ENCODE measurements at regions not wholly inside any gene's neighbourhood (a gene's known extent, or its start where the extent isn't known, plus 50 kb on each side); places are given as distances from the start of the nearest gene placed in this dataset.

- TF ChIP-seq ZNF623 (tag by site-specific recombination; IDR thresholded peaks at IDR 0.05) (no peak), EGR2 (tag by site-specific recombination; IDR thresholded peaks at IDR 0.05; ENCODE audit: low read depth) (no peak), ZNF571 (tag by site-specific recombination; IDR thresholded peaks at IDR 0.05) (no peak), ZNF223 (tag by site-specific recombination; IDR thresholded peaks at IDR 0.05) (no peak), ZNF660 (tag by site-specific recombination; IDR thresholded peaks at IDR 0.05) (no peak), ZNF530 (tag by site-specific recombination; IDR thresholded peaks at IDR 0.05; ENCODE audit: low read depth) (no peak), ZBTB11 (tag by site-specific recombination; conservative IDR thresholded peaks at IDR 0.05; ENCODE audit: low read depth) (no peak), ZNF549 (tag by site-specific recombination; IDR thresholded peaks at IDR 0.05) (no peak)
- TF ChIP-seq, protein P1, sequence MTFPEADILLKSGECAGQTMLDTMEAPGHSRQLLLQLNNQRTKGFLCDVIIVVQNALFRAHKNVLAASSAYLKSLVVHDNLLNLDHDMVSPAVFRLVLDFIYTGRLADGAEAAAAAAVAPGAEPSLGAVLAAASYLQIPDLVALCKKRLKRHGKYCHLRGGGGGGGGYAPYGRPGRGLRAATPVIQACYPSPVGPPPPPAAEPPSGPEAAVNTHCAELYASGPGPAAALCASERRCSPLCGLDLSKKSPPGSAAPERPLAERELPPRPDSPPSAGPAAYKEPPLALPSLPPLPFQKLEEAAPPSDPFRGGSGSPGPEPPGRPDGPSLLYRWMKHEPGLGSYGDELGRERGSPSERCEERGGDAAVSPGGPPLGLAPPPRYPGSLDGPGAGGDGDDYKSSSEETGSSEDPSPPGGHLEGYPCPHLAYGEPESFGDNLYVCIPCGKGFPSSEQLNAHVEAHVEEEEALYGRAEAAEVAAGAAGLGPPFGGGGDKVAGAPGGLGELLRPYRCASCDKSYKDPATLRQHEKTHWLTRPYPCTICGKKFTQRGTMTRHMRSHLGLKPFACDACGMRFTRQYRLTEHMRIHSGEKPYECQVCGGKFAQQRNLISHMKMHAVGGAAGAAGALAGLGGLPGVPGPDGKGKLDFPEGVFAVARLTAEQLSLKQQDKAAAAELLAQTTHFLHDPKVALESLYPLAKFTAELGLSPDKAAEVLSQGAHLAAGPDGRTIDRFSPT (tag by site-specific recombination; IDR thresholded peaks at IDR 0.05): no peak
- TF ChIP-seq, protein P2, sequence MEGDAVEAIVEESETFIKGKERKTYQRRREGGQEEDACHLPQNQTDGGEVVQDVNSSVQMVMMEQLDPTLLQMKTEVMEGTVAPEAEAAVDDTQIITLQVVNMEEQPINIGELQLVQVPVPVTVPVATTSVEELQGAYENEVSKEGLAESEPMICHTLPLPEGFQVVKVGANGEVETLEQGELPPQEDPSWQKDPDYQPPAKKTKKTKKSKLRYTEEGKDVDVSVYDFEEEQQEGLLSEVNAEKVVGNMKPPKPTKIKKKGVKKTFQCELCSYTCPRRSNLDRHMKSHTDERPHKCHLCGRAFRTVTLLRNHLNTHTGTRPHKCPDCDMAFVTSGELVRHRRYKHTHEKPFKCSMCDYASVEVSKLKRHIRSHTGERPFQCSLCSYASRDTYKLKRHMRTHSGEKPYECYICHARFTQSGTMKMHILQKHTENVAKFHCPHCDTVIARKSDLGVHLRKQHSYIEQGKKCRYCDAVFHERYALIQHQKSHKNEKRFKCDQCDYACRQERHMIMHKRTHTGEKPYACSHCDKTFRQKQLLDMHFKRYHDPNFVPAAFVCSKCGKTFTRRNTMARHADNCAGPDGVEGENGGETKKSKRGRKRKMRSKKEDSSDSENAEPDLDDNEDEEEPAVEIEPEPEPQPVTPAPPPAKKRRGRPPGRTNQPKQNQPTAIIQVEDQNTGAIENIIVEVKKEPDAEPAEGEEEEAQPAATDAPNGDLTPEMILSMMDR (tag by site-specific recombination; IDR thresholded peaks at IDR 0.05): no peak
Measured at GRCh38 chr22:44438481-44439131, 59.4 kb downstream of the RTL6 start.
